PFSK-1 (cell line): ENCODE measurements at regions not wholly inside any gene's neighbourhood (a gene's known extent, or its start where the extent isn't known, plus 50 kb on each side); places are given as distances from the start of the nearest gene placed in this dataset.

Source experiments
- POLR2AphosphoS5 ChIP-seq: IDR thresholded peaks from 2 replicates; pipeline ENCODE4 v1.6.1; 2012; ENCODE audit warnings: low read depth, mild to moderate bottlenecking, control low read depth, low read length, moderate library complexity
- REST ChIP-seq, 2 experiments: IDR thresholded peaks; 2 replicates each; pipeline versions ENCODE4 v1.6.1 to v1.8.0; 2011 to 2012; ENCODE audit warnings: low read depth in 2 of 2, low read length in 2 of 2, control low read depth in 1 of 2, inconsistent platforms in 1 of 2, mild to moderate bottlenecking in 1 of 2, moderate library complexity in 1 of 2; ENCODE audit not compliant: insufficient read depth in 1 of 2
- TAF1 ChIP-seq: IDR thresholded peaks from 2 replicates; pipeline ENCODE4 v1.6.1; 2012; ENCODE audit warnings: low read length, control low read depth, borderline replicate concordance; ENCODE audit not compliant: insufficient read depth

- TF ChIP-seq REST (IDR thresholded peaks at IDR 0.05; ENCODE audit: insufficient read depth in 1 of 2, low read depth in 2 of 2, low read length in 2 of 2) (no peak), POLR2AphosphoS5 (no peak), TAF1 (no peak)
Measured at GRCh38 chr12:93273834-93274564, 103.7 kb upstream of the NUDT4 start.
